Spleen (tissue), 11 donors: ENCODE measurements at regions not wholly inside any gene's neighbourhood (a gene's known extent, or its start where the extent isn't known, plus 50 kb on each side); places are given as distances from the start of the nearest gene placed in this dataset.

Experiments used
- DNase-seq: peaks from one replicate; pipeline ENCODE4 v3.0.0-alpha.2; 2020
- H3K27ac ChIP-seq, 8 donors: fragments of 200-600 bp; sonication (generic) in 7 of 8; 1 replicate in 4 of 8; 2 replicates in 4 of 8; pipeline versions ENCODE4 v1.5.0 to v1.8.0; 2016 to 2021; ENCODE audit warnings: inconsistent platforms in 4 of 8, mild to moderate bottlenecking in 4 of 8, moderate library complexity in 1 of 8
- H3K27me3 ChIP-seq, 7 donors: fragments of 200-600 bp; sonication (generic) in 6 of 7; replicated peaks in 1 of 7; 1 replicate in 4 of 7; 2 replicates in 3 of 7; pipeline versions ENCODE4 v1.5.0 to v1.8.0; 2016 to 2021; ENCODE audit warnings: inconsistent platforms in 3 of 7, mild to moderate bottlenecking in 1 of 7
- H3K36me3 ChIP-seq, 6 donors: fragments of 200-600 bp; sonication (generic) in 5 of 6; 1 replicate in 4 of 6; 2 replicates in 2 of 6; pipeline versions ENCODE4 v1.5.0 to v1.8.0; 2016 to 2021; ENCODE audit warnings: inconsistent platforms in 2 of 6
- H3K4me1 ChIP-seq, 6 donors: fragments of 200-600 bp; sonication (generic) in 5 of 6; 1 replicate in 3 of 6; 2 replicates in 3 of 6; pipeline versions ENCODE4 v1.5.0 to v1.8.0; 2016 to 2021; ENCODE audit warnings: inconsistent platforms in 3 of 6
- H3K4me3 ChIP-seq, 8 donors: fragments of 200-600 bp; sonication (generic) in 7 of 8; 1 replicate in 4 of 8; 2 replicates in 4 of 8; pipeline versions ENCODE4 v1.5.0 to v1.8.0; 2016 to 2021; ENCODE audit warnings: inconsistent platforms in 4 of 8, mild to moderate bottlenecking in 4 of 8, moderate library complexity in 2 of 8
- H3K9me3 ChIP-seq, 8 donors: fragments of 200-600 bp; sonication (generic) in 7 of 8; 1 replicate in 4 of 8; 2 replicates in 4 of 8; pipeline versions ENCODE4 v1.5.0 to v1.8.0; 2016 to 2021; ENCODE audit warnings: inconsistent platforms in 4 of 8
- POLR2A ChIP-seq, 3 donors: fragments of 450-650 bp; IDR thresholded peaks; one replicate each; pipeline ENCODE4 v1.5.1; 2017; ENCODE audit warnings: antibody characterized with exemption in 3 of 3, mild to moderate bottlenecking in 1 of 3
- POLR2AphosphoS5 ChIP-seq, 3 donors: sonication (generic); formaldehyde crosslinking; IDR thresholded peaks; one replicate each; pipeline ENCODE4 v1.5.1; 2017; ENCODE audit warnings: antibody characterized with exemption in 3 of 3
- WGBS, 5 donors: extraction: QIAGEN DNeasy Blood & Tissue Kit in 3 of 5; methylation state at CpG; one replicate each; pipeline versions ENCODE4 v1.1.5 to v1.1.7; 2013 to 2018; 5-methylcytosine and 5-hydroxymethylcytosine counted together
- intact Hi-C: fragments of 100-400 bp; cut with DNase I; formaldehyde crosslinking; loops from one replicate; pipeline ENCODE4 v1.15.0; 2023; ENCODE audit warnings: low total_unique reads
- TF ChIP-seq, protein P1 (sequence below), 11 experiments: fragments of 200-600 bp in 7 of 11; fragments of 450-650 bp in 4 of 11; sonication (generic) in 4 of 11; IDR thresholded peaks in 8 of 11; conservative IDR thresholded peaks in 3 of 11; 1 replicate in 7 of 11; 2 replicates in 4 of 11; pipeline versions ENCODE4 v1.4.0 to v1.8.0; 2016 to 2021; ENCODE audit warnings: antibody characterized with exemption in 11 of 11, inconsistent platforms in 4 of 11, mild to moderate bottlenecking in 1 of 11
- donor health status: healthy with polysubstance abuse.
- donor health status: DM: no; HTN: no; CAD: no; lungs with moderate emphysema.
- donor health status: DM: no; HTN: no; CAD: no.
- donor health status: Bipolar disorder and iron deficiency.
- donor health status: healthy.
- donor health status: DM: no; HTN: no; CAD: no.
- donor health status: DM: yes; HTN: yes; CAD: no.

DNA sequence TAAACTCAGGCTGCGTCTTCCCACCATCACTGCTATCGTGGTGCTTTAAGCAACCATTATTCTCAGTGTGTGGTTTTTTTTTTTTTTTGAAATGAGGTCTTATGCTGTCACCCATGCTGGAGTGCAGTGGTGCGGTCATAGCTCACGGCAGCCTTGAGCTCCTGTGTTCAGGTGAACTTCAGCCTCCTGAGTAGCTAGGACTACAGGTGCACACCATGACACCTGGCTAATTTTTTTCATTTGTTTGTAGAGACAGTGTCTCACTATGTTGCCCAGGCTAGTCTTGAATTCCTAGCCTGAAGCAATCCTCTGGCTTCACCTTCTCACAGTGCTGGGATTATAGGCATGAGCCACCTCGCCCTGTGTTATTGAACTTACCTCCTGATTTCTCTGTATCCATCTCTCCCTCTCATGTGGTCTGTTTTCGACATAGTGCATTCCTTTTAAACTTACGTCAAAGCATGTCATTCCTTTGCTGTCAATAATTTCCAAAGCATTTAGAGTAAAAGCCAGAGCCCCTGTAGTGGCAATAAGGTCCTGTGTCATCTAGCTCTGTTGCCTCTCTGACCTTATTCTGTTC lies 255.5 kb downstream of the SNAPC1 start:
- WGBS, 5 donors = 77 to 87% (median 78%) methylated on average over 7 of the region's 7 CpGs
- no peaks in the 10 kb centered on the region for H3K9me3 ChIP-seq
- intact Hi-C loops = no loop called here
- no peaks in the 10 kb centered on the region for H3K36me3 ChIP-seq
- H3K27me3 ChIP-seq = no peaks in the 10 kb centered on the region
- H3K4me3 ChIP-seq = no peak overlapping the region
- DNase-seq = no peak
- TF ChIP-seq, protein P1, sequence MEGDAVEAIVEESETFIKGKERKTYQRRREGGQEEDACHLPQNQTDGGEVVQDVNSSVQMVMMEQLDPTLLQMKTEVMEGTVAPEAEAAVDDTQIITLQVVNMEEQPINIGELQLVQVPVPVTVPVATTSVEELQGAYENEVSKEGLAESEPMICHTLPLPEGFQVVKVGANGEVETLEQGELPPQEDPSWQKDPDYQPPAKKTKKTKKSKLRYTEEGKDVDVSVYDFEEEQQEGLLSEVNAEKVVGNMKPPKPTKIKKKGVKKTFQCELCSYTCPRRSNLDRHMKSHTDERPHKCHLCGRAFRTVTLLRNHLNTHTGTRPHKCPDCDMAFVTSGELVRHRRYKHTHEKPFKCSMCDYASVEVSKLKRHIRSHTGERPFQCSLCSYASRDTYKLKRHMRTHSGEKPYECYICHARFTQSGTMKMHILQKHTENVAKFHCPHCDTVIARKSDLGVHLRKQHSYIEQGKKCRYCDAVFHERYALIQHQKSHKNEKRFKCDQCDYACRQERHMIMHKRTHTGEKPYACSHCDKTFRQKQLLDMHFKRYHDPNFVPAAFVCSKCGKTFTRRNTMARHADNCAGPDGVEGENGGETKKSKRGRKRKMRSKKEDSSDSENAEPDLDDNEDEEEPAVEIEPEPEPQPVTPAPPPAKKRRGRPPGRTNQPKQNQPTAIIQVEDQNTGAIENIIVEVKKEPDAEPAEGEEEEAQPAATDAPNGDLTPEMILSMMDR (IDR thresholded peaks at IDR 0.05 in 8 of 11, conservative IDR thresholded peaks at IDR 0.05 in 3 of 11) = no peak
- TF ChIP-seq POLR2A (IDR thresholded peaks at IDR 0.05) (no peak), POLR2AphosphoS5 (IDR thresholded peaks at IDR 0.05) (no peak)
- H3K4me1 ChIP-seq = no peaks in the 10 kb centered on the region
- H3K27ac ChIP-seq = no peak overlapping the region

DNA sequence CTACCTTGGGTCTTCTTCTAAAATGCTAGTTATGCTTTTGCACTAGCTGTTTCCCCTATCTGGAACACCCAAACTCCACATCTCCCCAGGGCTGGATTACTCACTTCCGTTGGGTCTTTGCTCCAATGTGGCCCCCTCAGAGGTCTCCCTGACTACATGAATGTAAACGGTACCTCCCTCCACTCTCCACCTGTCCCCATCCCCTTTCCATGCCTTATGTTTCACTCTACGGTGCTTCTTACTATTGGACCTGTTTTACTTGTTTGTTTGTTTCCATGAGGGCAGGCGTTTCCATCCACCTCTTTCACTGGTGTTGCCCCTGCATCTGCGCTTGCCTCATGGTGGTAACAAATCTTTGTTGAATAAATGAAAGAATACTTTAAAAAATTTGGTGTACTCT lies 256.4 kb downstream of the SNAPC1 start:
- Histone ChIP-seq H3K27ac (no peak overlapping the region), H3K9me3 (no peaks in the 10 kb centered on the region), H3K27me3 (no peaks in the 10 kb centered on the region), H3K36me3 (no peaks in the 10 kb centered on the region), H3K4me3 (no peak overlapping the region), H3K4me1 (no peaks in the 10 kb centered on the region)
- intact Hi-C loops = no loop called here
- no peak for DNase-seq
- TF ChIP-seq, protein P1 (IDR thresholded peaks at IDR 0.05 in 8 of 11, conservative IDR thresholded peaks at IDR 0.05 in 3 of 11) = no peak
- TF ChIP-seq POLR2AphosphoS5 (IDR thresholded peaks at IDR 0.05) = no peak
- no peak for TF ChIP-seq POLR2A (IDR thresholded peaks at IDR 0.05)
- 78 to 87% (median 86%) methylated on average over 5 of the region's 5 CpGs for WGBS, 5 donors

DNA sequence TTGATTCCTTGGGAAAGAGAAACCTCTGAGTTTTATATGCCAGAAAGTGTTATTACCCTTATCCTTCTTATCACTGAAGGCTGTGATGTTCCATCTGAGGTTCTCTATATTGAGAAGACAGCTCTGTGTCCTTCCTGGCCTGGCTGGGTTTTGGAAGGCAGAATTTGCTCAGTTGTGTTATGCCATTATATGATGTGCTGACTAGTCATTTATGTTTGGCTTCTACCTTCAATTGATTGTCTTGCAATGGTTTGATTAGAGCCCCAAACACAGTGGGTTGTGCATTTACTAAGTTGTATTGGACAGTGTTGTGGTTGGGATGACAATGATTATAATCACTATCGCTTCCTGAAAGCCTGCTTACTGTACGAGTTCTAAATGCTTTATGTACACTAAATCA lies 265.7 kb downstream of the SNAPC1 start:
- H3K27me3 ChIP-seq = no peaks in the 10 kb centered on the region
- H3K4me3 ChIP-seq = no peak overlapping the region
- H3K9me3 ChIP-seq = peaks cover 0 to 14% (median 0%) of the 10 kb centered on the region in 8 donors
- H3K36me3 ChIP-seq = no peaks in the 10 kb centered on the region
- H3K27ac ChIP-seq = no peak overlapping the region
- intact Hi-C loops = no loop called here
- H3K4me1 ChIP-seq = peaks cover 0 to 9% (median 1%) of the 10 kb centered on the region in 6 donors
- 50 to 77% (median 63%) methylated on average over 2 of the region's 2 CpGs for WGBS, 5 donors
- no peak for DNase-seq
- TF ChIP-seq POLR2AphosphoS5 (IDR thresholded peaks at IDR 0.05) (no peak), POLR2A (IDR thresholded peaks at IDR 0.05) (no peak)
- TF ChIP-seq, protein P1 (IDR thresholded peaks at IDR 0.05 in 8 of 11, conservative IDR thresholded peaks at IDR 0.05 in 3 of 11) = no peak

DNA sequence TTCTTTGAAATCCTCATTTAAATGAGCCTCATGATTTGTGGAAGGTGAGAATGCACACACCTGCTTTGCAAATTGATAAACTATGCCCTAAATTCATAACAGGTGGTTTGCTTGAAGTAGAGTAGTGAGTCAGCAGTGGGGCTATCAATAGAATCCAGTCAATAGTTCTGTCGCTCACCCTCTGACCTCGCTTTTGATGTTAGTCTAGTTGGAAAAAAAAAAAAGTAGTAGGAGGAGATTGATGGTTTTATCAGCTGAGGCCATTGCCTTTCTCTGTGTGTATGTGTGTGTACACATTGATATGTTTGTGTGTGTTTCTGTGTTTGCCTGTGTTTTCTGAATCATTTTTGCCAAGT lies 267.3 kb downstream of the SNAPC1 start:
- intact Hi-C loops = no loop called here
- Histone ChIP-seq H3K36me3 (no peaks in the 10 kb centered on the region), H3K27ac (no peak overlapping the region), H3K9me3 (peaks cover 0 to 21% (median 4%) of the 10 kb centered on the region in 8 donors), H3K4me1 (peaks cover 0 to 9% (median 1%) of the 10 kb centered on the region in 6 donors), H3K27me3 (no peaks in the 10 kb centered on the region), H3K4me3 (no peak overlapping the region)
- WGBS, 5 donors = 67 to 78% (median 78%) methylated on average over 2 of the region's 2 CpGs
- no peak for TF ChIP-seq POLR2A (IDR thresholded peaks at IDR 0.05)
- TF ChIP-seq, protein P1 (IDR thresholded peaks at IDR 0.05 in 8 of 11, conservative IDR thresholded peaks at IDR 0.05 in 3 of 11) = no peak
- no peak for TF ChIP-seq POLR2AphosphoS5 (IDR thresholded peaks at IDR 0.05)
- DNase-seq = no peak
